Upper lobe of right lung (tissue), 1 donor: ENCODE measurements at regions not wholly inside any gene's neighbourhood (a gene's known extent, or its start where the extent isn't known, plus 50 kb on each side); places are given as distances from the start of the nearest gene placed in this dataset.

Source experiments
- ATAC-seq: fragments of 200-7000 bp; cut with Tn5 transposase; one replicate; pipeline ENCODE4 v1.9.1; 2020; ENCODE audit warnings: mild to moderate bottlenecking, moderate library complexity
- DNase-seq: peaks from one replicate; pipeline ENCODE4 v3.0.0-alpha.2; 2020
- H3K27ac ChIP-seq: fragments of 200-600 bp; one replicate; pipeline ENCODE4 v1.8.0; 2022
- H3K27me3 ChIP-seq: fragments of 200-600 bp; one replicate; pipeline ENCODE4 v1.8.0; 2022; ENCODE audit warnings: mild to moderate bottlenecking
- H3K36me3 ChIP-seq: fragments of 200-600 bp; one replicate; pipeline ENCODE4 v1.8.0; 2022
- H3K4me1 ChIP-seq: fragments of 200-600 bp; one replicate; pipeline ENCODE4 v1.8.0; 2022
- H3K4me3 ChIP-seq: fragments of 200-600 bp; one replicate; pipeline ENCODE4 v1.8.0; 2022; ENCODE audit warnings: mild to moderate bottlenecking
- H3K9me3 ChIP-seq: fragments of 200-600 bp; one replicate; pipeline ENCODE4 v1.8.0; 2022
- CTCF ChIP-seq: fragments of 200-600 bp; IDR thresholded peaks from one replicate; pipeline ENCODE4 v1.8.0; 2022; ENCODE audit warnings: antibody characterized with exemption
- intact Hi-C: fragments of 100-400 bp; cut with DNase I; formaldehyde crosslinking; loops from one replicate; pipeline ENCODE4 v1.11.0; 2022
- donor health status: DM: no; HTN: yes; CAD: no; lungs with severe emphysema.

GRCh38 chr2:61774351-61774750 is 79.5 kb downstream of the FAM161A start:
- no peak for ATAC-seq
- Histone ChIP-seq H3K27ac (no peak overlapping the region), H3K4me1 (no peaks in the 10 kb centered on the region), H3K4me3 (no peak overlapping the region), H3K9me3 (no peaks in the 10 kb centered on the region), H3K27me3 (no peaks in the 10 kb centered on the region), H3K36me3 (no peaks in the 10 kb centered on the region)
- TF ChIP-seq CTCF, result no peak
- no peak for DNase-seq
- intact Hi-C loops, result no loop called here

GRCh38 chr2:61771904-61772845 is 81.7 kb downstream of the FAM161A start:
- intact Hi-C loops, result no loop called here
- no peaks in the 10 kb centered on the region for H3K4me1 ChIP-seq
- no peak overlapping the region for H3K27ac ChIP-seq
- DNase-seq (no peak), ATAC-seq (no peak)
- TF ChIP-seq CTCF, result no peak
- H3K4me3 ChIP-seq, result no peak overlapping the region
- no peaks in the 10 kb centered on the region for H3K9me3 ChIP-seq
- no peaks in the 10 kb centered on the region for H3K27me3 ChIP-seq
- no peaks in the 10 kb centered on the region for H3K36me3 ChIP-seq

- no peaks in the 10 kb centered on the region for H3K4me1 ChIP-seq
- no peak overlapping the region for H3K4me3 ChIP-seq
Measured at GRCh38 chr2:61770746-61771145, 83.1 kb downstream of the FAM161A start.

GRCh38 chr2:61770298-61770697 is 83.6 kb downstream of the FAM161A start:
- Histone ChIP-seq H3K36me3 (no peaks in the 10 kb centered on the region), H3K27me3 (no peaks in the 10 kb centered on the region), H3K4me1 (no peaks in the 10 kb centered on the region), H3K4me3 (no peak overlapping the region), H3K27ac (no peak overlapping the region), H3K9me3 (no peaks in the 10 kb centered on the region)
- TF ChIP-seq CTCF, result no peak
- no peak for DNase-seq
- no peak for ATAC-seq
- intact Hi-C loops, result no loop called here

More at GRCh38 chr2:61770746-61771145, 83.1 kb downstream of the FAM161A start:
- Histone ChIP-seq H3K36me3 (no peaks in the 10 kb centered on the region), H3K9me3 (no peaks in the 10 kb centered on the region), H3K27me3 (no peaks in the 10 kb centered on the region), H3K27ac (no peak overlapping the region)
- intact Hi-C loops, result no loop called here
- no peak for DNase-seq
- no peak for ATAC-seq
- TF ChIP-seq CTCF, result no peak

GRCh38 chr2:61769093-61769675 is 84.7 kb downstream of the FAM161A start:
- ATAC-seq, result no peak
- H3K27me3 ChIP-seq, result no peaks in the 10 kb centered on the region
- H3K27ac ChIP-seq, result no peak overlapping the region
- TF ChIP-seq CTCF, result no peak
- H3K4me3 ChIP-seq, result no peak overlapping the region
- intact Hi-C loops, result no loop called here
- no peaks in the 10 kb centered on the region for H3K36me3 ChIP-seq
- DNase-seq, result no peak
- no peaks in the 10 kb centered on the region for H3K9me3 ChIP-seq
- no peaks in the 10 kb centered on the region for H3K4me1 ChIP-seq
